Bronchial epithelial cell (primary cell): ENCODE measurements at regions not wholly inside any gene's neighbourhood (a gene's known extent, or its start where the extent isn't known, plus 50 kb on each side); places are given as distances from the start of the nearest gene placed in this dataset.
"Not testable (repeated sequence)": the region's sequence is repeated elsewhere in the genome, so short reads cannot be mapped to it uniquely, and the experiment has no call there.

Experiments used
- DNase-seq: peaks from one replicate; pipeline ENCODE4 v3.0.0-alpha.2; 2010; ENCODE audit warnings: low read depth
- FAIRE-seq: peaks from 2 replicates; lab custom pipeline; 2011; peaks lifted over from hg19 to GRCh38; lab: Jason Lieb, UNC
- H3K27me3 ChIP-seq: 2 replicates; pipeline ENCODE4 v1.5.1; 2011; ENCODE audit warnings: low read length; ENCODE audit not compliant: control insufficient read depth, insufficient read depth
- H3K36me3 ChIP-seq: 2 replicates; pipeline ENCODE4 v1.5.1; 2011; ENCODE audit warnings: low read length; ENCODE audit not compliant: control insufficient read depth, insufficient read depth
- H3K4me3 ChIP-seq: 2 replicates; pipeline ENCODE4 v1.5.1; 2011; ENCODE audit warnings: mild to moderate bottlenecking, low read depth, low read length, control low read depth
- CTCF ChIP-seq: IDR thresholded peaks from 2 replicates; pipeline ENCODE4 v1.5.1; 2011; ENCODE audit warnings: mild to moderate bottlenecking, moderate library complexity, low read length, control low read depth, inconsistent platforms; ENCODE audit not compliant: insufficient read depth, severe bottlenecking

- Histone ChIP-seq H3K27me3 (no peaks in the 10 kb centered on the region), H3K4me3 (no peak overlapping the region), H3K36me3 (no peaks in the 10 kb centered on the region)
- TF ChIP-seq CTCF = no peak
- FAIRE-seq (no peak), DNase-seq (no peak)
Measured at GRCh38 chr17:72461757-72462156, 340.9 kb downstream of the SOX9 start.

GRCh38 chr17:72462407-72462806 lies 341.6 kb downstream of the SOX9 start:
- TF ChIP-seq CTCF = no peak
- H3K4me3 ChIP-seq = no peak overlapping the region
- no peaks in the 10 kb centered on the region for H3K27me3 ChIP-seq
- DNase-seq (no peak), FAIRE-seq (no peak)
- H3K36me3 ChIP-seq = no peaks in the 10 kb centered on the region

GRCh38 chr17:72462814-72463213 lies 342.0 kb downstream of the SOX9 start:
- DNase-seq = peak; percentile 61

GRCh38 chr17:72463287-72464102 lies 342.7 kb downstream of the SOX9 start:
- no peak overlapping the region for H3K4me3 ChIP-seq
- TF ChIP-seq CTCF = no peak
- DNase-seq (no peak), FAIRE-seq (no peak)
- no peaks in the 10 kb centered on the region for H3K27me3 ChIP-seq
- H3K36me3 ChIP-seq = no peaks in the 10 kb centered on the region

More at GRCh38 chr17:72462814-72463213, 342.0 kb downstream of the SOX9 start:
- FAIRE-seq = no peak
- H3K4me3 ChIP-seq = no peak overlapping the region
- no peak for TF ChIP-seq CTCF
- H3K36me3 ChIP-seq = no peaks in the 10 kb centered on the region
- no peaks in the 10 kb centered on the region for H3K27me3 ChIP-seq

GRCh38 chr17:72464221-72464620 lies 343.4 kb downstream of the SOX9 start:
- H3K36me3 ChIP-seq, H3K4me3 ChIP-seq, FAIRE-seq, DNase-seq, H3K27me3 ChIP-seq: not testable (repeated sequence)

GRCh38 chr17:72465191-72466024 lies 344.6 kb downstream of the SOX9 start:
- TF ChIP-seq CTCF = no peak
- DNase-seq (peak; percentile 96), FAIRE-seq (peak; percentile 76)
- H3K4me3 ChIP-seq = no peak overlapping the region
- no peaks in the 10 kb centered on the region for H3K36me3 ChIP-seq
- H3K27me3 ChIP-seq = no peaks in the 10 kb centered on the region
